Fibroblast of the aortic adventitia (primary cell): ENCODE measurements at regions not wholly inside any gene's neighbourhood (a gene's known extent, or its start where the extent isn't known, plus 50 kb on each side); places are given as distances from the start of the nearest gene placed in this dataset.

Source experiments
- DNase-seq: peaks from one replicate; pipeline ENCODE4 v3.0.0-alpha.2; 2010; ENCODE audit warnings: low read depth
- H3K4me3 ChIP-seq: 2 replicates; pipeline ENCODE4 v1.5.1; 2011; ENCODE audit warnings: low read depth, mild to moderate bottlenecking, control low read depth, low read length, moderate library complexity
- CTCF ChIP-seq: IDR thresholded peaks from 2 replicates; pipeline ENCODE4 v1.5.1; 2011; ENCODE audit warnings: mild to moderate bottlenecking, low read length, control low read depth, inconsistent platforms; ENCODE audit not compliant: insufficient read depth

GRCh38 chr15:53389271-53390037 is 370.0 kb downstream of the WDR72 start:
- no peak for TF ChIP-seq CTCF
- no peak overlapping the region for H3K4me3 ChIP-seq
- no peak for DNase-seq

GRCh38 chr15:53384417-53384816 is 375.0 kb downstream of the WDR72 start:
- no peak for DNase-seq
- H3K4me3 ChIP-seq, result no peak overlapping the region
- no peak for TF ChIP-seq CTCF

- no peak overlapping the region for H3K4me3 ChIP-seq
- no peak for DNase-seq
- TF ChIP-seq CTCF, result no peak
Observed at GRCh38 chr15:53378096-53378800, 381.2 kb downstream of the WDR72 start.

- no peak overlapping the region for H3K4me3 ChIP-seq
- TF ChIP-seq CTCF, result no peak
- no peak for DNase-seq
Observed at GRCh38 chr15:53367740-53368139, 391.7 kb downstream of the WDR72 start.

- TF ChIP-seq CTCF, result no peak
- DNase-seq, result no peak
- H3K4me3 ChIP-seq, result no peak overlapping the region
Observed at GRCh38 chr15:53360881-53361280, 398.6 kb downstream of the WDR72 start.

- no peak for TF ChIP-seq CTCF
- no peak for DNase-seq
- no peak overlapping the region for H3K4me3 ChIP-seq
Observed at GRCh38 chr15:53359038-53359437, 400.4 kb downstream of the WDR72 start.

- no peak for DNase-seq
- TF ChIP-seq CTCF, result no peak
- no peak overlapping the region for H3K4me3 ChIP-seq
Observed at GRCh38 chr15:53354874-53355273, 404.6 kb downstream of the WDR72 start.
